HL-60 (cell line): ENCODE measurements at regions not wholly inside any gene's neighbourhood (a gene's known extent, or its start where the extent isn't known, plus 50 kb on each side); places are given as distances from the start of the nearest gene placed in this dataset.

Experiments
- DNase-seq, 2 experiments: peaks; one replicate each; pipeline ENCODE4 v3.0.0-alpha.2; 2010 to 2020; ENCODE audit warnings: low read depth in 1 of 2, low spot score in 1 of 2
- H3K27ac ChIP-seq: fragments of 250-450 bp; sonication (Bioruptor Pico); replicated peaks from 2 replicates; pipeline ENCODE4 v1.5.1; 2020; ENCODE audit warnings: mild to moderate bottlenecking, moderate library complexity
- H3K27me3 ChIP-seq: fragments of 250-450 bp; sonication (Bioruptor Pico); 2 replicates; pipeline ENCODE4 v1.5.1; 2021; ENCODE audit warnings: mild to moderate bottlenecking, moderate library complexity; ENCODE audit not compliant: insufficient read depth, poor library complexity, severe bottlenecking
- H3K4me3 ChIP-seq: replicated peaks from 2 replicates; pipeline ENCODE4 v1.5.1; 2011; ENCODE audit warnings: mild to moderate bottlenecking, control low read depth, low read length; ENCODE audit not compliant: insufficient read depth
- GABPA ChIP-seq: IDR thresholded peaks from 2 replicates; pipeline ENCODE4 v1.6.1; 2012; ENCODE audit warnings: low read depth
- POLR2AphosphoS5 ChIP-seq: IDR thresholded peaks from 2 replicates; pipeline ENCODE4 v1.6.1; 2012; ENCODE audit warnings: low read depth
- REST ChIP-seq: IDR thresholded peaks from 2 replicates; pipeline ENCODE4 v1.6.1; 2012; ENCODE audit warnings: low read depth; ENCODE audit not compliant: insufficient replicate concordance
- SPI1 ChIP-seq: IDR thresholded peaks from 2 replicates; pipeline ENCODE4 v1.6.1; 2012; ENCODE audit warnings: low read depth, mild to moderate bottlenecking, borderline replicate concordance
- TF ChIP-seq, protein P1 (sequence below): IDR thresholded peaks from one replicate; pipeline ENCODE4 v1.5.1; 2011; ENCODE audit warnings: low read length, control low read depth, inconsistent platforms; ENCODE audit not compliant: insufficient read depth

- TF ChIP-seq REST, result no peak
- no peak for TF ChIP-seq POLR2AphosphoS5
- no peak for TF ChIP-seq SPI1
- TF ChIP-seq, protein P1, sequence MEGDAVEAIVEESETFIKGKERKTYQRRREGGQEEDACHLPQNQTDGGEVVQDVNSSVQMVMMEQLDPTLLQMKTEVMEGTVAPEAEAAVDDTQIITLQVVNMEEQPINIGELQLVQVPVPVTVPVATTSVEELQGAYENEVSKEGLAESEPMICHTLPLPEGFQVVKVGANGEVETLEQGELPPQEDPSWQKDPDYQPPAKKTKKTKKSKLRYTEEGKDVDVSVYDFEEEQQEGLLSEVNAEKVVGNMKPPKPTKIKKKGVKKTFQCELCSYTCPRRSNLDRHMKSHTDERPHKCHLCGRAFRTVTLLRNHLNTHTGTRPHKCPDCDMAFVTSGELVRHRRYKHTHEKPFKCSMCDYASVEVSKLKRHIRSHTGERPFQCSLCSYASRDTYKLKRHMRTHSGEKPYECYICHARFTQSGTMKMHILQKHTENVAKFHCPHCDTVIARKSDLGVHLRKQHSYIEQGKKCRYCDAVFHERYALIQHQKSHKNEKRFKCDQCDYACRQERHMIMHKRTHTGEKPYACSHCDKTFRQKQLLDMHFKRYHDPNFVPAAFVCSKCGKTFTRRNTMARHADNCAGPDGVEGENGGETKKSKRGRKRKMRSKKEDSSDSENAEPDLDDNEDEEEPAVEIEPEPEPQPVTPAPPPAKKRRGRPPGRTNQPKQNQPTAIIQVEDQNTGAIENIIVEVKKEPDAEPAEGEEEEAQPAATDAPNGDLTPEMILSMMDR, result no peak
- TF ChIP-seq GABPA, result no peak
- no peaks in the 10 kb centered on the region for H3K27me3 ChIP-seq
- H3K27ac ChIP-seq, result no peak overlapping the region
- no peak overlapping the region for H3K4me3 ChIP-seq
- no peak for DNase-seq
Observed at GRCh38 chr2:62447411-62447810, 58.6 kb downstream of the TMEM17 start.

- H3K27me3 ChIP-seq, result no peaks in the 10 kb centered on the region
- TF ChIP-seq POLR2AphosphoS5 (no peak), SPI1 (no peak), REST (no peak), GABPA (no peak)
- TF ChIP-seq, protein P1, result no peak
- H3K27ac ChIP-seq, result no peak overlapping the region
Observed at GRCh38 chr2:62446491-62446890, 59.5 kb downstream of the TMEM17 start.

GRCh38 chr2:62443886-62444285, 62.1 kb downstream of the TMEM17 start:
- H3K27me3 ChIP-seq, result no peaks in the 10 kb centered on the region
- no peak overlapping the region for H3K27ac ChIP-seq
- no peak for DNase-seq
- H3K4me3 ChIP-seq, result no peak overlapping the region
- TF ChIP-seq, protein P1, result no peak
- TF ChIP-seq REST (no peak), SPI1 (no peak)

More at GRCh38 chr2:62446491-62446890, 59.5 kb downstream of the TMEM17 start:
- no peak overlapping the region for H3K4me3 ChIP-seq
- no peak for DNase-seq
